DND-41 (cell line): ENCODE measurements at regions not wholly inside any gene's neighbourhood (a gene's known extent, or its start where the extent isn't known, plus 50 kb on each side); places are given as distances from the start of the nearest gene placed in this dataset.

ENCODE experiments used
- ATAC-seq: fragments of 200-7000 bp; cut with Tn5 transposase; 3 replicates; pipeline ENCODE4 v1.9.1; 2021; ENCODE audit warnings: low read depth; ENCODE audit not compliant: insufficient read depth
- DNase-seq: peaks from one replicate; pipeline ENCODE4 v3.0.0-alpha.2; 2020
- H2AFZ ChIP-seq: 2 replicates; pipeline ENCODE4 v1.6.0; 2012; ENCODE audit warnings: low read depth, low read length
- H3K27ac ChIP-seq: 2 replicates; pipeline ENCODE4 v1.5.1; 2012; ENCODE audit warnings: low read length, inconsistent platforms
- H3K27me3 ChIP-seq: fragments of 200-600 bp; sonication (generic); 2 replicates; pipeline ENCODE4 v1.6.0; 2012; ENCODE audit warnings: low read length, mild to moderate bottlenecking, inconsistent platforms; ENCODE audit not compliant: insufficient read depth, poor library complexity
- H3K36me3 ChIP-seq: 2 replicates; pipeline ENCODE4 v1.5.1; 2012; ENCODE audit warnings: low read length, inconsistent platforms; ENCODE audit not compliant: insufficient read depth
- H3K4me1 ChIP-seq: 2 replicates; pipeline ENCODE4 v1.5.1; 2012; ENCODE audit warnings: mild to moderate bottlenecking, low read length; ENCODE audit not compliant: insufficient read depth
- H3K4me2 ChIP-seq: 2 replicates; pipeline ENCODE4 v1.6.0; 2012; ENCODE audit warnings: mild to moderate bottlenecking, moderate library complexity, low read length, inconsistent platforms; ENCODE audit not compliant: insufficient read depth
- H3K4me3 ChIP-seq, 2 experiments: fragments of 200-600 bp in 1 of 2; shearing (Covaris generic) in 1 of 2; 2 replicates each; pipeline ENCODE4 v1.5.1; 2012 to 2016; ENCODE audit warnings: inconsistent platforms in 2 of 2, low read length in 2 of 2, mild to moderate bottlenecking in 2 of 2, low read depth in 1 of 2, moderate library complexity in 1 of 2
- H3K79me2 ChIP-seq: 2 replicates; pipeline ENCODE4 v1.6.0; 2012; ENCODE audit warnings: low read length, inconsistent platforms; ENCODE audit not compliant: insufficient read depth
- H3K9ac ChIP-seq: 2 replicates; pipeline ENCODE4 v1.6.0; 2012; ENCODE audit warnings: low read depth, mild to moderate bottlenecking, inconsistent platforms, low read length, moderate library complexity
- H3K9me3 ChIP-seq: 2 replicates; pipeline ENCODE4 v1.5.1; 2012; ENCODE audit warnings: low read length, moderate library complexity, mild to moderate bottlenecking, inconsistent platforms; ENCODE audit not compliant: insufficient read depth, severe bottlenecking
- H4K20me1 ChIP-seq: 2 replicates; pipeline ENCODE4 v1.6.0; 2012; ENCODE audit warnings: low read length; ENCODE audit not compliant: insufficient read depth
- EZH2 ChIP-seq: IDR thresholded peaks from 3 replicates; pipeline ENCODE4 v1.6.1; 2012; ENCODE audit warnings: borderline replicate concordance, low read depth, mild to moderate bottlenecking, moderate library complexity, low read length, inconsistent platforms; ENCODE audit not compliant: severe bottlenecking
- TF ChIP-seq, protein P1 (sequence below): IDR thresholded peaks from 2 replicates; pipeline ENCODE4 v1.5.1; 2012; ENCODE audit warnings: borderline replicate concordance, low read length, moderate library complexity, mild to moderate bottlenecking; ENCODE audit not compliant: poor library complexity, severe bottlenecking; ENCODE audit errors: extremely low read depth

DNA sequence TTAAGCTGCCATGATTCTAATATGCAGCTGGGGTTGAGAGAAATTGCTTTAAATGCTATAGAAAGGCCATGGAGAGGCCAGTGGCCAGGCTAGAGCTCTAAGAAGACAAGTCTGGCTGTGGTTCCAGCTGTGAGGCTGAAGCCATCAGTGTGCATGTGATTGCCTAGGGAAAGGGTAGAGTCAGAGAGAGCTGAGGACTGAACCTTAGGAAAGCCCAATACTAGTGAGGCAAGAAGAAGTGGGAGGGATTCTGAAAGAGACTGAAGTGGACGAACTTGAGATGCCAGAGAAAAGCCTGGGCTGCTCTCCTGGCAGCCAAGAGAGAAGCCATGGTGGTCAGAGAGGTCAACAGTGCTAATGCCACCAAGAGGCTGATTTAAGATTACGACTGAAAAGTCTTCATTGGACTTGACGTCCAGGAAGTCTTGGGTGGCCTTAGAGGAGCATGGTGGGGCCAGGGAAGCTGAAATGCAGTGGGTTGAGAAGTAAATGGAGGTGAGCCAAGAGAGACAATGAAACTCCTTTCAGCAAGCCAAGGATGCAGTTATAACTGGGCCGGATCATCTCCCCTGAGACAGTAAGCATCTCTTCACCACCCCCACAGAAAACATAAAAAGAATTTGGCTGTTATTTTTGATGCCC, 133.2 kb downstream of the TMEM174 start:
- DNase-seq (no peak), ATAC-seq (no peak)
- Histone ChIP-seq H3K4me1 (no peaks in the 10 kb centered on the region), H3K9me3 (no peaks in the 10 kb centered on the region), H2AFZ (no peak overlapping the region), H3K27ac (no peak overlapping the region), H3K9ac (no peak overlapping the region), H3K4me3 (no peak overlapping the region), H3K36me3 (no peaks in the 10 kb centered on the region), H4K20me1 (no peaks in the 10 kb centered on the region), H3K79me2 (no peaks in the 10 kb centered on the region), H3K4me2 (no peak overlapping the region), H3K27me3 (no peaks in the 10 kb centered on the region)
- TF ChIP-seq, protein P1, sequence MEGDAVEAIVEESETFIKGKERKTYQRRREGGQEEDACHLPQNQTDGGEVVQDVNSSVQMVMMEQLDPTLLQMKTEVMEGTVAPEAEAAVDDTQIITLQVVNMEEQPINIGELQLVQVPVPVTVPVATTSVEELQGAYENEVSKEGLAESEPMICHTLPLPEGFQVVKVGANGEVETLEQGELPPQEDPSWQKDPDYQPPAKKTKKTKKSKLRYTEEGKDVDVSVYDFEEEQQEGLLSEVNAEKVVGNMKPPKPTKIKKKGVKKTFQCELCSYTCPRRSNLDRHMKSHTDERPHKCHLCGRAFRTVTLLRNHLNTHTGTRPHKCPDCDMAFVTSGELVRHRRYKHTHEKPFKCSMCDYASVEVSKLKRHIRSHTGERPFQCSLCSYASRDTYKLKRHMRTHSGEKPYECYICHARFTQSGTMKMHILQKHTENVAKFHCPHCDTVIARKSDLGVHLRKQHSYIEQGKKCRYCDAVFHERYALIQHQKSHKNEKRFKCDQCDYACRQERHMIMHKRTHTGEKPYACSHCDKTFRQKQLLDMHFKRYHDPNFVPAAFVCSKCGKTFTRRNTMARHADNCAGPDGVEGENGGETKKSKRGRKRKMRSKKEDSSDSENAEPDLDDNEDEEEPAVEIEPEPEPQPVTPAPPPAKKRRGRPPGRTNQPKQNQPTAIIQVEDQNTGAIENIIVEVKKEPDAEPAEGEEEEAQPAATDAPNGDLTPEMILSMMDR = no peak
- no peak for TF ChIP-seq EZH2

DNA sequence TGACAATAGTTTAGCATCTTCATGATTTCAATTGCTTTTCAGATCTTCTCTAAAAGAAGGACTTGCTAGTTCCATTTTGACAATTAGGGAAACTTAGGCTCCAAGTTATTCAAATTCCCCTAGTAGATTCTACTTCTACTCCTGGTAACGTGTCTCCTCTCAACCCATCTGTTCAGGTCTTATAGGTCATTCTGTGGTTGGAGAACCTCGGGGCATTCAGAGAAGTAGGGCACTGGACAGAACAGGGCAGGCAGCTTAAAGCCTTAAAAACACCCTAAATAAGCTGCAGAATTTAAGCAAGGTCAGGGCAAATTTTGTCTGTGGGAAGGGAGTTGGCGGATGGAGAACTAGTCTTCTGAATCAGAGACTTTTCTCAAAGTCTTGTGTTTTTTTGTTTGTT, 132.4 kb downstream of the TMEM174 start:
- no peak overlapping the region for H2AFZ ChIP-seq
- no peak overlapping the region for H3K4me3 ChIP-seq
- H3K4me1 ChIP-seq = no peaks in the 10 kb centered on the region
- H3K36me3 ChIP-seq = no peaks in the 10 kb centered on the region
- no peak for TF ChIP-seq EZH2
- TF ChIP-seq, protein P1 = no peak
- no peaks in the 10 kb centered on the region for H3K9me3 ChIP-seq
- H3K9ac ChIP-seq = no peak overlapping the region
- ATAC-seq (no peak), DNase-seq (no peak)
- no peaks in the 10 kb centered on the region for H3K79me2 ChIP-seq
- H4K20me1 ChIP-seq = no peaks in the 10 kb centered on the region
- H3K4me2 ChIP-seq = no peak overlapping the region
- H3K27ac ChIP-seq = no peak overlapping the region
- no peaks in the 10 kb centered on the region for H3K27me3 ChIP-seq

DNA sequence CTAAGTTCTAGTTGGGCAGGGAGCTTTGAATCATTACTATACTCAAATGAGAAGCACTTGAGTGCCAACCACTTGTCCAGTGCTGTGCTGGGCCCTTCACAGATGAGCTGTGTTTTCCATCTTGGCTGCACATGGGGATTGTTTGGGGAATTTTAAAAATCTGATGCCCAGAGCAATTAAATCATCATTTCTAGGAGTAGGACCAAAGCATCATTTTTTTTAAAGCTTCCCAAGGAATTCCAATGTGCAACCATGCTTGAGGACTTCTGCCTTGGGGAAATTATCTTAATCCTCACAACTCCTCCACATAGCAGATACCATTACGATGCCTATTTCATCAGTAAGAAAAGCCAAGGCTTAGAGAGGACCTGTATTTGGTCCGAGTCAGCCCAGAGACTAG, 131.4 kb downstream of the TMEM174 start:
- Histone ChIP-seq H2AFZ (no peak overlapping the region), H3K9ac (no peak overlapping the region), H3K36me3 (no peaks in the 10 kb centered on the region), H3K4me2 (no peak overlapping the region), H3K9me3 (no peaks in the 10 kb centered on the region), H4K20me1 (no peaks in the 10 kb centered on the region), H3K79me2 (no peaks in the 10 kb centered on the region), H3K4me3 (no peak overlapping the region), H3K4me1 (no peaks in the 10 kb centered on the region), H3K27me3 (no peaks in the 10 kb centered on the region), H3K27ac (no peak overlapping the region)
- TF ChIP-seq, protein P1 = no peak
- TF ChIP-seq EZH2 = no peak
- ATAC-seq (no peak), DNase-seq (no peak)
